ENCODE measurements at regions not wholly inside any gene's neighbourhood (a gene's known extent, or its start where the extent isn't known, plus 50 kb on each side); places are given as distances from the start of the nearest gene placed in this dataset.

- no peak overlapping the region for H3K4me3 ChIP-seq
Measured at GRCh38 chr2:59947917-59948541, 605.4 kb downstream of the BCL11A start.

DNA sequence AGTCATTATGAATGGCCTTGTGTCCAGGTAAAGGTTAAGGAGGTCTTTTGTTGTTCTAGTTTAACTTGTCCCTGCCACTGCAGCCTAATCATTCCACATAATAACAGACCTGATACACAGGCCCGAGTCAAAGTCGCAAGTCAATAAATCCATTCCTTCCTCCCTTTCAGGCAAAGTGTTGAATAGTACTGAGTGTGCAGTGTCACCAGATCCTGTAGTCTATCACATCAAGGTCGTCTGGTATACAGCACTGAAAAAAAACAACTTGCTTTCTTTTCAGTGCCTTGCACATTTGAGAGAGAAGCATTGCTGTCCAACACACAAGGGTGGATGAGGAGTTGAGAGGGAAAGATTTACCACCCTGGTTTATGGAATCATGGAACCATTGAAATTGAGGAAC, 606.2 kb downstream of the BCL11A start:
- H3K9me3 ChIP-seq = no peaks in the 10 kb centered on the region
- TF ChIP-seq CTCF (IDR thresholded peaks at IDR 0.05) = no peak
- H3K4me3 ChIP-seq = no peak overlapping the region
- no peaks in the 10 kb centered on the region for H3K27me3 ChIP-seq
- H3K4me1 ChIP-seq = no peaks in the 10 kb centered on the region
- intact Hi-C loops (cut with DNase I) = no loop called here
- no peaks in the 10 kb centered on the region for H3K36me3 ChIP-seq
- H3K9ac ChIP-seq (ENCODE audit: low read depth in 2 of 2, low read length in 2 of 2) = no peak overlapping the region
- DNase-seq = no peak
- no peak overlapping the region for H3K27ac ChIP-seq

More at GRCh38 chr2:59947917-59948541, 605.4 kb downstream of the BCL11A start:
- no peak overlapping the region for H3K27ac ChIP-seq
- DNase-seq = no peak
- TF ChIP-seq CTCF (IDR thresholded peaks at IDR 0.05) = no peak
- no peaks in the 10 kb centered on the region for H3K27me3 ChIP-seq
- intact Hi-C loops (cut with DNase I) = no loop called here
- no peaks in the 10 kb centered on the region for H3K9me3 ChIP-seq
- no peaks in the 10 kb centered on the region for H3K36me3 ChIP-seq
- no peak overlapping the region for H3K9ac ChIP-seq (ENCODE audit: low read depth in 2 of 2, low read length in 2 of 2)
- no peaks in the 10 kb centered on the region for H3K4me1 ChIP-seq

DNA sequence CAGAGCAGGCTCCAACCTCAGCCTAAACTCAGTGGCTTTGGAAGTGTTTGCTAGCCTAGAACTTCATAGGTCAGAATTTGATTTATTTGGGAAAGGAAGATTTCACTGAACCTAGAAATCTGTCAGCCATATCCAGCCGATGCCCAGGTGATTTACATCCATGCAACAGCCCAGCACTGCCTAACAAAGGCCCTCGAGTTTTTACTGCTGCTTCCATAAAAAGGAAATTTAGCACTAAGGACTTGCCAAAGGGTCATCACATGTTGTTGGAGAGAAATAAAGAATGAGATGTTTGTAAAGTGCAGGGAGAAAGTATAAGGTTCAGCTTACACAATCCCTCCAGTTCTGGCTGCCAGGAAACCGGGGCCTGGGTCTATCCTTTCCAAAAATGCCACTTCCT, 614.2 kb downstream of the BCL11A start:
- H3K27ac ChIP-seq = no peak overlapping the region
- H3K4me3 ChIP-seq = no peak overlapping the region
- DNase-seq = no peak
- H3K9me3 ChIP-seq = no peaks in the 10 kb centered on the region
- H3K36me3 ChIP-seq = no peaks in the 10 kb centered on the region
- intact Hi-C loops (cut with DNase I) = no loop called here
- H3K9ac ChIP-seq (ENCODE audit: low read depth in 2 of 2, low read length in 2 of 2) = no peak overlapping the region
- no peaks in the 10 kb centered on the region for H3K27me3 ChIP-seq
- H3K4me1 ChIP-seq = no peaks in the 10 kb centered on the region
- no peak for TF ChIP-seq CTCF (IDR thresholded peaks at IDR 0.05)

GRCh38 chr2:59938181-59938580, 615.3 kb downstream of the BCL11A start:
- no peak for DNase-seq
- H3K36me3 ChIP-seq = no peaks in the 10 kb centered on the region
- no peaks in the 10 kb centered on the region for H3K27me3 ChIP-seq
- no peak overlapping the region for H3K27ac ChIP-seq
- no peak overlapping the region for H3K9ac ChIP-seq (ENCODE audit: low read depth in 2 of 2, low read length in 2 of 2)
- no peaks in the 10 kb centered on the region for H3K4me1 ChIP-seq
- no peak overlapping the region for H3K4me3 ChIP-seq
- no peaks in the 10 kb centered on the region for H3K9me3 ChIP-seq
- no peak for TF ChIP-seq CTCF (IDR thresholded peaks at IDR 0.05)
- intact Hi-C loops (cut with DNase I) = no loop called here

DNA sequence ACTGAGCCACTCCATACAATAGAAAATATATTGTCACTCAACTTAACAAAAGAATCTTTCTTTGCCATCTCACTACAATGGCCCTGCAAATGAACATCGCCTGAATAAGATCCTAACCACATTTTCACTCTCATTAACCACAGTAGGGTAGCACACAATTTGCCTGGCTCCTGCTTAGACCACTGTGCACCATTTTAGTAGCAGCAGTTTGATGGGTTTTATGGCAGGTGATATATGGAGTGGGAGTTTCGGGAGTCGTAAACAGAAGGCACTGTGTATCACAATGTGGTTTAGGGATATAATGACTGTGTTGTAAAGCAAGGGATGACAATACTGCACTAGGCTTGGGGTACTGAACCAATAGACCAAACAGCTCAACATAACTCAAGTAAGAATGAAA, 617.4 kb downstream of the BCL11A start:
- no peaks in the 10 kb centered on the region for H3K9me3 ChIP-seq
- TF ChIP-seq CTCF (IDR thresholded peaks at IDR 0.05) = no peak
- no peaks in the 10 kb centered on the region for H3K36me3 ChIP-seq
- H3K27me3 ChIP-seq = no peaks in the 10 kb centered on the region
- intact Hi-C loops (cut with DNase I) = no loop called here
- no peak overlapping the region for H3K27ac ChIP-seq
- DNase-seq = no peak
- no peaks in the 10 kb centered on the region for H3K4me1 ChIP-seq
- H3K4me3 ChIP-seq = no peak overlapping the region
- H3K9ac ChIP-seq (ENCODE audit: low read depth in 2 of 2, low read length in 2 of 2) = no peak overlapping the region
